HG03097 (cell line): ENCODE measurements at regions not wholly inside any gene's neighbourhood (a gene's known extent, or its start where the extent isn't known, plus 50 kb on each side); places are given as distances from the start of the nearest gene placed in this dataset.

Experiments
- ATAC-seq: cut with Tn5 transposase; IDR thresholded peaks from one replicate; pipeline ENCODE4 v1.9.1; 2021; ENCODE audit not compliant: unreplicated experiment, low FRiP score

GRCh38 chr6:90346729-90347128 lies 50.1 kb upstream of the BACH2 start:
- ATAC-seq = no peak
